CD4-positive, alpha-beta T cell treated with Interleukin-17A for 1 hour (primary cell): ENCODE measurements at regions not wholly inside any gene's neighbourhood (a gene's known extent, or its start where the extent isn't known, plus 50 kb on each side); places are given as distances from the start of the nearest gene placed in this dataset.

Experiments used
- DNase-seq: peaks from one replicate; pipeline ENCODE4 v3.0.0-alpha.2; 2020

DNA sequence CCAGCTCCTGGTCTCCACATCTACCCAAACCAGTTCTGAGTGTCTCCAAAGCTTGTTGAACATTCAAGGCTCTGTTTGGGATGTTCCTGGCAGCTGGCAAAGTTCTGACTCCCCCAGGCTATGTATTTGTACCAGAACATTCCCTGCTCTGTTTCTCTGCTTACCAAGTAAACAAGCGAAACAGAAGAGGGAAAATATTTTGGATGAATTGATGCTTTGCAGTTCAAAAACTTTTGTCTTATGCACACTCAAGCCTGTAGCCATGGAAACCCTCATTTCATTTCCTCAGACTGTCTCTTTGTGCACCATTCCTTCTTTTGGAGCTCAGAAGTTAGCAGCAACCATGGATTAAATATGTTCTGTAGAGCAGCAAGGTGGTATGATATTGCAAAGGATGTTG lies 145.8 kb downstream of the ACTL7B start:
- no peak for DNase-seq

DNA sequence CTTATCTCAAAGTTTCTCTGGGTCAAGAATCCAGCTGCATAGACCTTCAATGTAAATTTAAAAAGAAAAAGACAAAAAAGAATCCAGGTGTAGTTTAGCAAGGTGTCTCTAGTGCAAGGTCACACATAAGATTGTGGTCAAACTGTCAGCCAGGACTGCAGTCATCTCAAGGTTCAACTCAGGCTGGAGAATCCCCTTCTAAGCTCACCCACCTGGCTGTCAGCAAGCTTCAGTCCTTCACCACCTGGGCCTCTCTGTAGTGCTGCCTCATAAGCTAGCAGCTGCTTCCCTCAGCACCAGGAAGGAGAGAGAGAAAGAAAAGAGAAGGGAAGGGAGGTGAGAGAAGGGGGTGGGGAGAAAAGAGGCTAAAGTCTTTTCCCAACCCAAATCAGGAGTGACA lies 146.7 kb downstream of the ACTL7B start:
- DNase-seq: no peak

DNA sequence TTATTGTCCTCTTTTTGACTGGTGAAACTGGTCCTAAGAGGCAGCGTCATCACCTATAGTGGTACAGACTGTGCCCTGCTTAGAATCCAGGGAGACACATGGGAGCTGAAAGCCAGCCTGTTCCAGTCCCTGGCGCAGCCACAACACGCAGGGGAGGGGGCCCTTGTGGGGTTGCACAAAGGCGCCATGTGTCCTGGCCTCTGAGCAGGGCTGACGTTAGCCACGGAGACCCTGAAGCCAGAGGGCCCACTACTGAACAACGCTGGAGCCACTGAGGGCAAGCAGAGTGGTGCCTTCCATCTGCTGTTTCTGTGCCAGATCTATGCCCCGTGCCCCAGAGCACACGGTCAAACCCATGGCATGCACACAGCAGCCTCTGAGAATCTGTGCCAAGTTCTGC lies 147.3 kb downstream of the ACTL7B start:
- no peak for DNase-seq

DNA sequence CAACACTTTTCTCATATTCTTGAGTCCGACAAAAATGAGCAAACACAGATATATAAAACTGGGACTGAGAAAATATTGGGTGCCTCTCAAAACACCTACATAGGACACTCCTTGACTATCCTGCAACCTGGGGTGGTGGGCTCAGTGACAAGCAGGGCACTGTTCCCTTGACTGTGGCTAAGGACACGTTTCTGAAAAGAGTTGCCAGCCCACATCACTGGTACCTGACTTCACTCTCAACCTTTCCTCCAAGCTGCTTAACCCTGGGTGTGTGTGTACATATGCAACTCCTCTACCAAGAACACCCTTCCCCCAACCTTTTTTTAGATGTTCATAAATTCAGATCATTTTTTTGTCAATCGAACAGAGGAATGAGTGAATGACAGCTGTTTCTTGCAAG lies 148.7 kb downstream of the ACTL7B start:
- no peak for DNase-seq

DNA sequence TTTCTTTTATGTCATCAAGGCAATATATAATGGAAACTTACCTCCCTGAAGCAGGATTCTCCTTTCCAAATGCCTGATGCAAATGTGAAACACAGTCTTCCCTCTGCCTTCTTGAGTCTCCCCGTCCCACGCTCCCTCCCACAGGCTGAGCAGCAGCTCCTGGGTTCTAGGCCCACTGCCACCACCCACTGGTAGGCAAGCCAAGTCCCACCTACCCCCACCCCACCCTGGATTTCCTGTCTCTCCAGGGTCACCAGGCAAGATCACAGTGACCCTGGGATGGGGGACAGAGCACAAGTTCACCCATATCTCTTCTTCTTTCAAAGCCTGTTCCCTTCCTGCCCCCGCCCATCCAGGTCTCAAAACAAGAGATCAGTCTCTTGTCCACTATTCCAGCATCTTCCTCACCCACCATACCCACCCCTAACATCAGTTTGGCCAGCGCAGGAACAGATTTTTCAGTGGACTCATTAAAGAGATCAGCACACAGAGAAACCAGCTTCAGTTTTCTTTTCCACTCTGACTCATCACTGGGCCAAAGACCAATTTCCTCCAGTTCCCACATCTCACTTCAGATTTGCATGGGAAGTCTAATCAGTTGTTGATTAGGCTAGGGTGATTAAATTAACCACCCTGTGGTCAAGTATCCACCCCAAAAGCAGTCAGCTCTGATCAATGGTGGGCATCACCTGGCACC lies 151.5 kb downstream of the ACTL7B start:
- DNase-seq: no peak

DNA sequence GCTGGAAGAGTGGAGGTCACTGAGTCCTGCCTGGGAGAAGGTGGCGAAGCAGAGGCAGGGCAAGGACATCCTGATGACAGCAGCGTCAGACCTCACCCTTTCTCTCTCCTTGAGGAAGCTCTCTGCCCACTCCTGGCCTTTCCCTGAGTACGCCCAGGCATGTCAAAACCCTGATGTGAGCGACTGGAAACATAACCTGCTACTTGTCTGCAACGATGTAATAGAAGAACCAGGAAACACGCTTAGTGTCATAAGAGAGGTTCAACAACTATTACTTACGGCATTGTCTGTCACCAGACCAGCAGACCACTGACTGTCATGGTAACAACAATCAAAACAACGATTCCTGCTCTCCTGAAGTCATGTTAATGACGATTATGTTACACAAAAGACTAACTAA lies 152.4 kb downstream of the ACTL7B start:
- no peak for DNase-seq

DNA sequence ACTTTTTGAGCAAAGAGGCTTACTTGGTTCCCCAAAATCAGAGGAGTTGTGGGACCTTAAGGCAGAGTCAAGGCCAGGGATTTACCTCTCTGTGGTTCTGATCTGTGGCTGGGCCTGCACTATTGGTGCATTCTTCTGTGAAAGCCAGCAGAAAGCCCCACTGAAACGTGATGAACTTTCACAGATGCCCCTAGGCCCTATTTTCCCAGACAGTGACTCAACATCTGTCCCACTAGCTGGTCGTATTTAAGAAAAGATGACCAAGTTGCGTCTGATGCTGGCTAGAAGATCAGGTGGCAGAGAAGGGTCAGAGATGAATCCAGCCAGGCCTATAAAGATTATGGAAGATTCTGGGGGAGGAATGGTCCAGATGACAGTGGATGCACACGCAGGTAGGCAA lies 153.1 kb downstream of the ACTL7B start:
- DNase-seq: no peak

DNA sequence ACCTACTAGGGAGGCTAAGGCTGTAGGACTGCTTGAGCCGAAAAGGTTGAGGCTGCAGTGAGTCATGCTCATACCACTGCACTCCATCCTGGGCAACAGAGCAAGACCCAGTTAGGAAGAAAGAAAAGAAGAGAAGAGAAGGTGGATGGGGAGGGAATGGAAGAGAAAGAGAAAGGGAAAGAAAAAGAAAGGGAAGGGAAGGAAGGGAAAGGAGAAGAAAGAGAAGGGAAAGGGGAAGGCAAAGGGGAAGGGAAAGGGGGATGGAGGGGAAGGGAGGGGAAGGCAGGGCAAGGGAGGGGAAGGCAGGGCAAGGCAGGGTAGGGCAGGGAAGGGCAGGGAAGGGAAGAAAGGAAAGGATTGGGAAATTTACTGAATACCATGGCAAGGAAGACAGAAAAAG lies 157.0 kb downstream of the ACTL7B start:
- no peak for DNase-seq

DNA sequence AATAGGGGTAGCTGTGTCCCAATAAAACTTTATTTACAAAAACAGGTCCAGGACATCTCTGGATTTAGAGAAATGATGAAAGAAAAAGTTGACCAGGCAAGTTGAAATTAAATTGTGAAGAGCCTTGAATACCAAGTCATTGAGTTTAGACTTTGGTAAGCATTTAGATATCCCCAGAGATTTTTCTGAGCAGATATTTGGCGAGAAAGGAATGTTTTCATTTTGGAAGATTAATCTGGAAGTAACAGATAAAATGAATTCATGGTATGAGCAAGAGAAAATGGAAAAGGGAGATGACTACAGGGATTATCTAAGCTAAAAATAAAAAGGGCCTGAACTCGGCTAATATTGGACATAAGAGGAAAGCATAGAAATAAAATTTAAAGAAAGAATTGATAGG lies 157.6 kb downstream of the ACTL7B start:
- DNase-seq: no peak

DNA sequence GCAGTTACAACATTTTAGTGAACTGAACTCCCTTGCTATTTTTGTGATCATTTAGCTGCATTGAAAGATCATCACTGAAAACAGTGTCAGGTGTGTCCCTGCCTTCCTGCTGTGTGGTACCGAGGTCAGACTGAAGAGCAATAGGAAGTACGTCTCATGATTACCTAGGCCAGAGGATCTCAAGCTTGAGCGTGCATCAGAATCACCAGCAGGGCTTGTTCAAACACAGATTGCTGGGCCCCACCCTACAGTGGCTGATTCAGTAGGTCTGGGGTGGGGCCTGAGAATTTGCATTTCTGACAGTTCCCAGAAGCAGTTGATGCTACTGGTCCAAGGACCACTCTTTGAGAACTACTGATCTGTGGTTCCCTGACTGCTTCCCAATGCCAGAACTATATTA lies 159.6 kb downstream of the ACTL7B start:
- no peak for DNase-seq

DNA sequence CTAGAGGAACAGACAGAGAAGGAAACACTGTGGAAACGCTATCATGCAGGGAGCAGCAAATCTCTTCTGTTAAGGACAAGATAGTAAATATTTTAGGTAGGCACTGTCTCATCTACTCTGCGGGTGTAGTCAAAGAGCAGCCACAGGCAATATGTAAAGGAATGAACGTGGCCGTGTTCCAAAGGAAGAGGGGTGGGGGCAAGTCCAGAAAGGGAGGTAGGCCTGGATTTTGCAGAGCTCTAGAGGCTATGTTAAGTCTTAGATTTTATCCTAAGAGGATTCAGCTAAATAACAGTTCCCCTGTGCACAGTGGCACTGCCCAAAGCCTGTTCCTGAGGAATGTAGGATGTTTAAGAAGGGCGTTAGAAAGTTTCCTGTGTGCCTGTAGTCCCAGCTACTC lies 161.6 kb downstream of the ACTL7B start:
- no peak for DNase-seq

DNA sequence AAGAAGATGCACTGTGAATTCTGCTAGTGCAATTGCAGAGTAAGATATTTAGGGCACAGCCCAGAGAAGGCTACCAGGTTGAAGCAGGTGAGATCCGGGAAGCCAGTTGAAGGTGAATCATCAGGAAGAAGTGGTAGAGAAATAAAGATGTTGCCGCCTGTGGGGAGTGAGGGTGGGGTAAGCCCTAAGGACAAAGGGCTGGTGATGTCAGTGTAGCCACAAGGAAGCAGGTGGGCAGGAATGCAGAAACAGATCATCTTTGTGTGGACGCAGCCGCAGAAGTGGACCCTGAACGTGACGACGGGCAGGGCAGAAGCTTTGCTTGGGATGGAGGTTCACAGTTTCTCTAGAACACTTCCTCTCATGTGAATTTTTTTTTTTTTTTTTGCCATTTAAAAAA lies 164.2 kb downstream of the ACTL7B start:
- DNase-seq: no peak

DNA sequence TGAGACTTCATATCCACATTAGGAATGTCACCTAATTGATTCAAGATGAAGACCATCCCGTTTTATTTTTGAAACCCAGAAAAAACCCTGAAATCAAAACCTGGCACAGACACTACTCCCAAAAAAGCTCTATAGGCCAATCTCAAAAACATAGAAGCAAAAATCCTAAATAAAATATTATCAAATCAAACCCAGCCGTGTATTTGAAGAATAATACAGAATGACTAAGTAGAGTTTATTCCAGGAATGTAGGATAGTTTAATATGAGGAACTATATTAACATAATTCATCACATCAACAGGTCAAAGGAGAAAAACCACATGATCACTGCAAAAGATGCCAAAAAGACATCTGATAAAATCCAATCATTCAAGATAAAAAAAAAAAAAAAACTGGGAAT lies 167.1 kb downstream of the ACTL7B start:
- no peak for DNase-seq

DNA sequence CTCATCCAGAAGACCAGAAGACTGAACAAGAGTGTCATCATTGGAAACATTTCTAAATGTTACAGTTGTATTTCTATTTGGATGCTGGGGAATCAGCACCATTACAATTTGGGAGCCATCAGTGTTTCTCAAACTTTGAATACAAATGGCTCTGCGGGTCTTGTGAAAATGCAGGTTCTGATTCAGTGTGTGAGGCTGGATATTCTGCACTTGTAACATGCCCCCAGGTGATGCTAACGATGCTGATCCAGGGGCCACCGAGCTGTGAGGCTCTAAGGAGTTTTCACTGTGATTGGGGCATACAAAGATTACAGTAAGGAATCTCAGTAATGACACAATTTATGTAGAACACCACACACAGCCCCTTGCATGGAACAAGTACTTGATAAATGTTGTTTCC lies 167.7 kb downstream of the ACTL7B start:
- no peak for DNase-seq

DNA sequence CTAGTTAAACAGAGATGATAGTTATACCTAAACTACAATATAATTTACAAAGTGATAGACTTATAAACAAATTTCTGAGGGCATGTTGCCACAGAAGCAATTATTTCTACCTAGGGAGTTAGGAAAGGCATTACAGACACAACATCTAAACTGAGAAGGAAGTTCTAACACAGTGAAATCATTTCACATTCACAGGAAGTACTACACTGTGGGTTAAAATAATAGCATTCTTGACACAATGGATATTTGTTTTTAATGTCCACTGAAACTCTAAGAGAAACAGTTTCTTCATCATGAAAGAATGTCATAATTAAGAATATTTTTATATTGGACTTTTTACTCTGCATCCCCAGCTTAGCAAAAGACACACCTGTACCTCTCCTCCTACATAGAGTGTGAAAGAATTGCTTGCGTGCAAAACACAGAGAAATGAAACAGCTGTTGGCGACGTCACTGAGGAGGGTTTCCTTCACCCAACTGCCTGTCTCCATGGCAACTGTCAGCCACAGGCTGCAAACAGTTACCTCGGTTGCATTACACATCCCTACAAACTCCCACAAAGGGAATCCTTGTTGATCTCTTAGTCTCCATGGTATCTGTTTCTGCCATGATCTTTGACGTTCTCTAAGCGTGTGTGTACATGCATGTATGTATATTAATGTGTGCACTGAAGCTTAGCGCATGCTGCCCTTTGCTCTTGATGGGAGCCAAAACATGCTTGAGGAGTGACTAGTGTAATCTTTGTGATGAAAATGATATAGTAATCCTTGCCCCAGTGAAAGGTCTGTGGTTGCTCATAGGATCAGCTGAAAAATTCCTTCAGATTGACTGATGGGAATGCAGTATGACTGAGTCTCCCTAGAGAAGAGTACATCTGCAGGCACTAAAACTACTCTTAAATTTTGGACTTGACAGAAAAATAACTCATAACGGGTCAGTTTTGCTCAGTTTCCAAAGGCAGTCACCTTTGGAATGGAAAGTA lies 168.5 kb downstream of the ACTL7B start:
- no peak for DNase-seq

DNA sequence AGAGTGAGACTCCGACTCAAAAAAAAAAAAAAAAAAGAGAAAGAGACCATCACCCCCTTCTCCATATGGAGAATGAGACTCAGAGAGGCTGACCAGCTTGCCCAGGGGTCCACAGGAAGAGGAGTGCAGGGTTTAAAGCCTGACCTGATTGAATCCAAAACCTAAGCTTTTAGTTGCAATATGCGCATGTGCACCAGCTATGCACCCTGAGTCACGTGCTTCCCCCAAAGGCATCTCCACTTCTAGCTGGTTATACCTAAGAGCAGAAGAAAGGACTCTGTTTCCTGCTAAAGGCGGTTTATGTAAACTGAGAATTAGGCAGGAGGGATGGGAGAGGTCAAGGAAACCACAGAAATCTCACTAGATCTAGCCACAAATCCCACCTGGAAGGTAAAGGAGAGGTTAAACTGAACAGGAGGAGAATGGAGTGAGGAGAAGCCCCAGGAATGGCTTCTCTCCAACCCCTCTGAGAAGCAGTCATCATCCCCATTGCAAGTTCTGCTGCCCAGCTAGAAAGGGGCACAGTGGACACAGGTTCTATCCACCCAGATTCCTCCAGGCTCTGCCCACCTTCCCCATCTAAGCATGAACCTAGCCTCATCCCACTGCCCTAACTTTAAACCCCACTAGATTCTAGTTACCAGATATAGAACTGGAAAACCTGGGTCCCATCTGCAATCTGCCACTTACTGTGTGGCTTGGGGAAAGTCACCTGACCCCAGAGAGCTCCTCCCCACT lies 171.3 kb downstream of the ACTL7B start:
- no peak for DNase-seq

DNA sequence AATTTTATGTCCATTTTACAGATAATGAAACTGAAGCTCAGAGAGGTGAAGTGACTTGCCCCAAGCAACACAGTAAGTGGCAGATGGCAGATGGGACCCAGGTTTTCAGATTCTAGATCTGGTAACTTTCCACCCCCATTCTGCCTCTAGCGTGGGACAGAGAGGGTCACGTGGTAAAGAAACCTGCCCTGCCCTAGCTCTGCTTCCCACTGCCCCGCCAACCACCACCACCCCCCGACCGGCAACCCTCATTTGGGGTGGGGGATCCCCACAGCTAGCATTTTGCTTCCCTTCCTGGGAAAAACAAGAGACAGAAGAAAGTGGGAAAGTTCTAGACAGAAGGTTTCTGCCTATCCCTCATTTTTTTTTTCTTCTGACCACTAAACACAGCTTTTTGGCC lies 172.5 kb downstream of the ACTL7B start:
- no peak for DNase-seq

DNA sequence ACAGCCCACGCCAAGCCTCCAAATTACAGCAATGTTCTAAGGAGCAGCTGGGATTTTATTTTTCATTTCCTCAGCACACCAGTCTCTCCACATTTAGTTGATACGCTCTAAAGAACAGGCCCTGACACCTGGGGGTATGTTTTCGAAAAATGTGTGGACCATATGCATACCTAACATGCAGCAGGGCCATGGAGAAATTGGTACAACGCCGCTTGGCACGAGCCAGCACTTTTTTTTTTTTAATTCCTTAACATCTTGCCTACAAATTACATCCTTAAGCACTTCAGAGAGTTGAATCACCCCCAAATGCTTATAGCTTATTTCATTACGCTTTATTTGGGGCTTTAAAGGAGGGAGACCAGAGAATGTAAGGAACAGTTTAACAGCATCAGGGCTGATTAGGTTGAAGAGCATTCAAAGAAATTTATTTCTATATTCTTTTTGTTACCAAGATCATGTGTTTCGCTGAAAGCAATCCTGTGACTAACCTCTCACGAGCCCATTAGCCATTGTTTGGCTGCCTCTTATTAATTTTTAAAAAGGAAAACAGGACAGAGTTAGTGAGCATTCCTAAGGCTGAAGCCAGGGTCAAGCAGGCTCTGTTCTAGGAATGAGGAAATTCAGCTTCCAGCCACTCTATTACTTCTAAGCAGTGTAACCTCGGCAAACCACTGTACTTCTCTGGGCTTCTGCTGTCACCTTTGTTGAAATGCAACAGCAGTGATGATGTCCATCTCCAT lies 173.8 kb downstream of the ACTL7B start:
- no peak for DNase-seq

DNA sequence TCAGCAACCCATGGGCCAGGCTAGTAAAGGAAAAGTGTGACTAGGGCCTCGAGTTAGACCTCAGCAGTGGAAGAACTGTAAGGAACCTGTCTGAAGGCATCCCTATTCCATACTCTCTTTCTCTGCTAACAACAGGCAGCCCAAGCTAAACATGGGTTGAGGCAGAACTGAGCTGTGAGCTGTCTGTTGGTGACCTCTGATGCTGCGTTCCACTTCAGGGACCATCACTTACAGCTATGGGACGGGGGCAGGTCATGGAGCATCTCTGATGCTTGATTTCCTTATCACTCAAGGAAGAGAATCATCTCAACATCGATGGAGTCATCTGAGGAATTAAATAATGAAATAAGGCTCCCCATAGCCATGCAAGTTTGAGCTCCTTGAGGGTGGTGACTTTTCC lies 174.8 kb downstream of the ACTL7B start:
- DNase-seq: no peak

DNA sequence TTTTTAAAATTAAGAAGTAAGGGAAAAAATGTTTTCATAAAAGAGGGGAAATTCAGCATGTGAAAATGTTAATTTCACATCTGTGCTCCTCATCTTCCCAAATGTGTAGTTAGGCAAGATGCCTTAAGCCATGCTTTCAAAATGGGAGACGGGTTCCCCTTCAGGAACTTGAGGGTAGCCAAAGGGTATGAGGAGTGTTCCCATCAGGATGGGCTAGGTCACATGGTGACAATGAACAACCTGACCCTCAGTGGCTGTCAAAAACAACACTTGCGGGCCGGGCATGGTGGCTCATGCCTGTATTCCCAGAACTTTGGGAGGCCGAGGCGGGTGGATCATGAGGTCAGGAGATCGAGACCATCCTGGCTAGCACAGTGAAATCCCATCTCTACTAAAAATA lies 178.0 kb downstream of the ACTL7B start:
- no peak for DNase-seq

DNA sequence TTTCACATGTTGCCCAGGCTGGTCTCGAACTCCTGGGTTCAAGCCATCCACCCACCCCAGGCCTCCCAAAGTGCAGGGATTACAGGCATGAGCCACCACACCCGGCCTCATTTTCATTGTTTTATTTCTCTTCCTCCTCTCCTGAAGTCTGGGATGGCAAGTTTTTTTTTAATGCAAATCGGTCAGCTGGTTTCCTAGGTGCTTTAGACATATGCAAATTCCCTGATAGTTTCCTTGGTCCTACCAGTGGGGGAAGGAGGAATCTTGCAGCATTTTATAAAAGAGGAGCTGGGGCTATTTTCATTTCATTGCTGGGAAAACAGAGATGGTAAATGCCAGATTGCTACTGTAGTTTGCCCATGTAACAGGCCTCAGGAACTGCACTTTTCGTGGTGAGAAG lies 179.4 kb downstream of the ACTL7B start:
- DNase-seq: no peak

DNA sequence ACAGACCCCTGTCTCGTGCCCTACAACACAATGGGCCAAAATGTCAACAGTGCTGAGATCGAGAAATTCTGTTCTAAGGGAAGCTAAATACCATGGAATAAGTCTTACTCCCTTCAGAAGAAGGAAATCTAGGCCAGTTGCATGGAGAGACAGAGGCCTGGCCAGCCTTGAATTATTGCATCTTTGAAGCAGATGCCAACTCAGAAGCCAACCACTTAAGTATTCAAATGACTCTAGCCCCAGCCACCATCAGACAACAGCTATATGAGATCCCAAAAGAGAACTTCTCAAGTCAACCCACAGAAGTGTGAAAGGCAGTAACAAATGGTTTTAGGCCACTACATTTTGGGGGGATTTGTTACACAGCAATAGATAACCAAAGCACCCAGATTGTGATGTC lies 180.1 kb downstream of the ACTL7B start:
- DNase-seq: no peak
